ENCODE measurements at regions not wholly inside any gene's neighbourhood (a gene's known extent, or its start where the extent isn't known, plus 50 kb on each side); places are given as distances from the start of the nearest gene placed in this dataset.

- Histone ChIP-seq H3K23ac (ENCODE audit: low read length in 2 of 2) (no peak overlapping the region), H3K9ac (ENCODE audit: low read length) (no peak overlapping the region), H3K18ac (ENCODE audit: low read depth in 1 of 2, low read length in 2 of 2) (no peak overlapping the region), H2BK15ac (ENCODE audit: low read depth, poor library complexity, severe bottlenecking) (no peak overlapping the region), H2AFZ (ENCODE audit: low read depth, low read length) (no peak overlapping the region), H3K36me3 (ENCODE audit: control insufficient read depth in 1 of 2, insufficient read depth in 2 of 2, low read depth in 1 of 2, low read length in 2 of 2) (no peaks in the 10 kb centered on the region), H2BK120ac (ENCODE audit: low read depth, low read length) (no peak overlapping the region), H4K91ac (ENCODE audit: low read length) (no peak overlapping the region), H3K14ac (ENCODE audit: low read length in 2 of 2) (no peak overlapping the region), H3K4ac (ENCODE audit: low read depth in 1 of 2, low read length in 2 of 2) (no peak overlapping the region), H3K79me1 (replicated peaks; ENCODE audit: low read length, poor library complexity, severe bottlenecking) (no peaks in the 10 kb centered on the region), H3K27ac (ENCODE audit: low read length, poor library complexity, severe bottlenecking) (no peak overlapping the region), H2BK12ac (ENCODE audit: low read length in 2 of 2) (no peak overlapping the region), H3K9me3 (ENCODE audit: control insufficient read depth, low read length) (no peaks in the 10 kb centered on the region), H4K8ac (ENCODE audit: low read length) (no peak overlapping the region), H2AK5ac (ENCODE audit: low read length, severe bottlenecking) (no peak overlapping the region), H3K4me2 (ENCODE audit: low read length, poor library complexity, severe bottlenecking) (no peak overlapping the region), H3K27me3 (ENCODE audit: control insufficient read depth in 1 of 2, insufficient read depth in 1 of 2, low read length in 2 of 2) (no peaks in the 10 kb centered on the region), H3K4me3 (ENCODE audit: insufficient read depth in 1 of 2, low read depth in 1 of 2, low read length in 2 of 2) (no peak overlapping the region), H2BK5ac (ENCODE audit: low read depth, low read length, poor library complexity, severe bottlenecking) (no peak overlapping the region), H3K4me1 (ENCODE audit: control insufficient read depth, insufficient read depth, low read depth, low read length) (no peaks in the 10 kb centered on the region)
- no peak for DNase-seq
- WGBS = 79% methylated on average over 1 of the region's 3 CpGs
Observed at GRCh38 chr14:56955745-56956144, 145.5 kb upstream of the OTX2 start.

- Histone ChIP-seq H4K91ac (ENCODE audit: low read length) (no peak overlapping the region), H2AK5ac (ENCODE audit: low read length, severe bottlenecking) (no peak overlapping the region), H3K23ac (ENCODE audit: low read length in 2 of 2) (no peak overlapping the region), H3K4me1 (ENCODE audit: control insufficient read depth, insufficient read depth, low read depth, low read length) (no peaks in the 10 kb centered on the region), H2BK15ac (ENCODE audit: low read depth, poor library complexity, severe bottlenecking) (no peak overlapping the region), H3K9me3 (ENCODE audit: control insufficient read depth, low read length) (no peaks in the 10 kb centered on the region), H2AFZ (ENCODE audit: low read depth, low read length) (no peak overlapping the region), H3K27me3 (ENCODE audit: control insufficient read depth in 1 of 2, insufficient read depth in 1 of 2, low read length in 2 of 2) (no peaks in the 10 kb centered on the region), H3K4me2 (ENCODE audit: low read length, poor library complexity, severe bottlenecking) (no peak overlapping the region), H2BK5ac (ENCODE audit: low read depth, low read length, poor library complexity, severe bottlenecking) (no peak overlapping the region), H3K79me1 (replicated peaks; ENCODE audit: low read length, poor library complexity, severe bottlenecking) (no peaks in the 10 kb centered on the region), H3K9ac (ENCODE audit: low read length) (no peak overlapping the region), H2BK12ac (ENCODE audit: low read length in 2 of 2) (no peak overlapping the region), H3K4me3 (ENCODE audit: insufficient read depth in 1 of 2, low read depth in 1 of 2, low read length in 2 of 2) (no peak overlapping the region), H4K8ac (ENCODE audit: low read length) (no peak overlapping the region), H3K36me3 (ENCODE audit: control insufficient read depth in 1 of 2, insufficient read depth in 2 of 2, low read depth in 1 of 2, low read length in 2 of 2) (no peaks in the 10 kb centered on the region), H3K27ac (ENCODE audit: low read length, poor library complexity, severe bottlenecking) (no peak overlapping the region), H3K4ac (ENCODE audit: low read depth in 1 of 2, low read length in 2 of 2) (no peak overlapping the region), H2BK120ac (ENCODE audit: low read depth, low read length) (no peak overlapping the region), H3K14ac (ENCODE audit: low read length in 2 of 2) (no peak overlapping the region), H3K18ac (ENCODE audit: low read depth in 1 of 2, low read length in 2 of 2) (no peak overlapping the region)
- WGBS = 70% methylated on average over 5 of the region's 5 CpGs
- no peak for DNase-seq
Observed at GRCh38 chr14:56953884-56954283, 143.6 kb upstream of the OTX2 start.

DNA sequence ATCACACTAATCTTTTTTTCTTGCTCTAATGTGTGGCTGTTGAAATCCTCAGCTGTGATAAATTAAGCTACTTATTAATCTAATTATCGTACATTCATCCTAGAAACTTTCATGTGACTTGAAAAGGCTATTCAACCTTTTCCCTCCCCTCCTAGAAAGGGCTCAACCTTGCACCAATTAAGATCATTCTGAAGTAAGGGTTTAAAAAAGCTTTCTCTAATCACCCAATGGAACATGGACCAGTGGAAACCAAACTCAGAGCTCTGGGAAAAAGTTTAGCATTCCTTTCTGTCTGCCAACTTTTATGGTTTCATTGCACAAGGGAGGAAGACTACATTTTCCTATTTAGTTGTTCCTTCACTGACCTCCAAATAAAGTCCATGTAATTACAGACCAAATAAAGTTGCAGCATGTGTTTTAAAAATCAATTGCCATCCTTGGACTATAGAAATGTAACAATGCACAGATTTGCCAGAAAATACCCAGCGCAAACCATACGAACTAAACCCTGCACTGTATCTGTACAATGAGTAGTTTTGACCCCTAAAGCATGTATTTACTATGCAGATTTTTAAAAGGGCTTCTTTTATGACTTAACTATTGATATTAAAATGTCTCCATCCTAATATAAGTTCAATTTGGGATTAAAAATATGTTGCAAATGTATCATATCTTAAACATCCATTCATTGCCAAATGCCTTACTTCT, 142.6 kb upstream of the OTX2 start:
- WGBS = 83% methylated on average over 1 of the region's 3 CpGs

GRCh38 chr14:56949828-56950227, 139.5 kb upstream of the OTX2 start:
- H3K4me3 ChIP-seq (ENCODE audit: insufficient read depth in 1 of 2, low read depth in 1 of 2, low read length in 2 of 2) = no peak overlapping the region
- no peak overlapping the region for H3K4me2 ChIP-seq (ENCODE audit: low read length, poor library complexity, severe bottlenecking)
- no peak overlapping the region for H2BK15ac ChIP-seq (ENCODE audit: low read depth, poor library complexity, severe bottlenecking)
- H3K18ac ChIP-seq (ENCODE audit: low read depth in 1 of 2, low read length in 2 of 2) = no peak overlapping the region
- no peaks in the 10 kb centered on the region for H3K36me3 ChIP-seq (ENCODE audit: control insufficient read depth in 1 of 2, insufficient read depth in 2 of 2, low read depth in 1 of 2, low read length in 2 of 2)
- H2BK120ac ChIP-seq (ENCODE audit: low read depth, low read length) = no peak overlapping the region
- H3K23ac ChIP-seq (ENCODE audit: low read length in 2 of 2) = no peak overlapping the region
- no peak for DNase-seq
- H3K27ac ChIP-seq (ENCODE audit: low read length, poor library complexity, severe bottlenecking) = no peak overlapping the region
- H3K27me3 ChIP-seq (ENCODE audit: control insufficient read depth in 1 of 2, insufficient read depth in 1 of 2, low read length in 2 of 2) = no peaks in the 10 kb centered on the region
- no peak overlapping the region for H3K4ac ChIP-seq (ENCODE audit: low read depth in 1 of 2, low read length in 2 of 2)
- no peak overlapping the region for H2BK12ac ChIP-seq (ENCODE audit: low read length in 2 of 2)
- no peaks in the 10 kb centered on the region for H3K4me1 ChIP-seq (ENCODE audit: control insufficient read depth, insufficient read depth, low read depth, low read length)
- no peak overlapping the region for H4K91ac ChIP-seq (ENCODE audit: low read length)
- no peaks in the 10 kb centered on the region for H3K9me3 ChIP-seq (ENCODE audit: control insufficient read depth, low read length)
- WGBS = 20% methylated on average over 1 of the region's 2 CpGs
- H3K14ac ChIP-seq (ENCODE audit: low read length in 2 of 2) = no peak overlapping the region
- H2BK5ac ChIP-seq (ENCODE audit: low read depth, low read length, poor library complexity, severe bottlenecking) = no peak overlapping the region
- H3K79me1 ChIP-seq (replicated peaks; ENCODE audit: low read length, poor library complexity, severe bottlenecking) = no peaks in the 10 kb centered on the region
- H2AK5ac ChIP-seq (ENCODE audit: low read length, severe bottlenecking) = no peak overlapping the region
- no peak overlapping the region for H2AFZ ChIP-seq (ENCODE audit: low read depth, low read length)
- no peak overlapping the region for H4K8ac ChIP-seq (ENCODE audit: low read length)
- H3K9ac ChIP-seq (ENCODE audit: low read length) = no peak overlapping the region

More for the DNA sequence above, 142.6 kb upstream of the OTX2 start:
- H4K91ac ChIP-seq (ENCODE audit: low read length) = no peak overlapping the region
- no peak overlapping the region for H2BK15ac ChIP-seq (ENCODE audit: low read depth, poor library complexity, severe bottlenecking)
- H3K4me3 ChIP-seq (ENCODE audit: insufficient read depth in 1 of 2, low read depth in 1 of 2, low read length in 2 of 2) = no peak overlapping the region
- H2AK5ac ChIP-seq (ENCODE audit: low read length, severe bottlenecking) = no peak overlapping the region
- no peak overlapping the region for H3K4ac ChIP-seq (ENCODE audit: low read depth in 1 of 2, low read length in 2 of 2)
- H2AFZ ChIP-seq (ENCODE audit: low read depth, low read length) = no peak overlapping the region
- no peak for DNase-seq
- no peaks in the 10 kb centered on the region for H3K36me3 ChIP-seq (ENCODE audit: control insufficient read depth in 1 of 2, insufficient read depth in 2 of 2, low read depth in 1 of 2, low read length in 2 of 2)
- no peak overlapping the region for H3K14ac ChIP-seq (ENCODE audit: low read length in 2 of 2)
- H3K79me1 ChIP-seq (replicated peaks; ENCODE audit: low read length, poor library complexity, severe bottlenecking) = no peaks in the 10 kb centered on the region
- H3K4me1 ChIP-seq (ENCODE audit: control insufficient read depth, insufficient read depth, low read depth, low read length) = no peaks in the 10 kb centered on the region
- H3K9ac ChIP-seq (ENCODE audit: low read length) = no peak overlapping the region
- no peak overlapping the region for H3K18ac ChIP-seq (ENCODE audit: low read depth in 1 of 2, low read length in 2 of 2)
- H2BK120ac ChIP-seq (ENCODE audit: low read depth, low read length) = no peak overlapping the region
- H2BK12ac ChIP-seq (ENCODE audit: low read length in 2 of 2) = no peak overlapping the region
- no peak overlapping the region for H3K23ac ChIP-seq (ENCODE audit: low read length in 2 of 2)
- H3K4me2 ChIP-seq (ENCODE audit: low read length, poor library complexity, severe bottlenecking) = no peak overlapping the region
- no peak overlapping the region for H2BK5ac ChIP-seq (ENCODE audit: low read depth, low read length, poor library complexity, severe bottlenecking)
- H3K9me3 ChIP-seq (ENCODE audit: control insufficient read depth, low read length) = no peaks in the 10 kb centered on the region
- H3K27me3 ChIP-seq (ENCODE audit: control insufficient read depth in 1 of 2, insufficient read depth in 1 of 2, low read length in 2 of 2) = no peaks in the 10 kb centered on the region
- H3K27ac ChIP-seq (ENCODE audit: low read length, poor library complexity, severe bottlenecking) = no peak overlapping the region
- H4K8ac ChIP-seq (ENCODE audit: low read length) = no peak overlapping the region
